Activated CD4-positive, alpha-beta memory T cell treated with anti-CD3 and anti-CD28 coated beads for 36 hours (primary cell): ENCODE measurements at regions not wholly inside any gene's neighbourhood (a gene's known extent, or its start where the extent isn't known, plus 50 kb on each side); places are given as distances from the start of the nearest gene placed in this dataset.

Source experiments
- CTCF ChIA-PET: fragments of 350-600 bp; sonication (Branson Sonifier 250); formaldehyde crosslinking; loops from one replicate; lab custom pipeline; 2021; ENCODE audit warnings: antibody characterized with exemption, inconsistent platforms; lab: Charles Lee
- POLR2A ChIA-PET: fragments of 350-600 bp; sonication (Branson Sonifier 250); formaldehyde crosslinking; loops from one replicate; lab custom pipeline; 2021; ENCODE audit warnings: antibody characterized with exemption; lab: Charles Lee
- DNase-seq: peaks from one replicate; pipeline ENCODE4 v3.0.0-alpha.2; 2020
- H3K27ac Mint-ChIP-seq: one replicate; pipeline ENCODE4 v1.8.0; 2021; ENCODE audit warnings: mixed read lengths
- H3K27me3 Mint-ChIP-seq: one replicate; pipeline ENCODE4 v1.8.0; 2021; ENCODE audit warnings: mixed read lengths
- H3K36me3 Mint-ChIP-seq: one replicate; pipeline ENCODE4 v1.8.0; 2021; ENCODE audit warnings: mixed read lengths
- H3K4me1 Mint-ChIP-seq: one replicate; pipeline ENCODE4 v1.8.0; 2021; ENCODE audit warnings: low read depth, mixed read lengths
- H3K4me3 Mint-ChIP-seq: one replicate; pipeline ENCODE4 v1.8.0; 2021; ENCODE audit warnings: mild to moderate bottlenecking, mixed read lengths
- H3K9me3 Mint-ChIP-seq: one replicate; pipeline ENCODE4 v1.8.0; 2021; ENCODE audit warnings: mixed read lengths
- intact Hi-C: fragments of 100-400 bp; cut with micrococcal nuclease; formaldehyde crosslinking; loops from one replicate; pipeline ENCODE4 v1.15.1; 2023

DNA sequence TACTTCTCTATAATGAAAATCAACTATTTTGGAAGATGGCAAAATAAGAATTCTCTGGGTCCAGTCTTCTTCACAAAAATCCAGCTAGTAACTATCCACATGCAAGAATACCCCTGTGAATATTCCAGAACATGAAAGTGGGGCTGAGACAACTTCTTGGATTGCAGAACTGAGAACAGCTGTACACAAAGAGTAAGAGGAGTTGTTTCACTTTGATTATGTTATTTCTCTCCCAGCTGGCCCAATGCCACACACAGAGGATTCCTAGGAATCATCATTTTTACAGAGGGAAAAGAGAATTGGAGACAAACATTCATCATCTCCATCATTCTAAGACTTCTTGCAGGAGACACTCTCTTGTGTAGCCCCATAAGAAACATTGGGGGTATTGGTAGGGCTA lies 782.2 kb upstream of the LCORL start:
- H3K27me3 Mint-ChIP-seq, result no peaks in the 10 kb centered on the region
- H3K4me3 Mint-ChIP-seq, result no peak overlapping the region
- H3K27ac Mint-ChIP-seq, result no peak overlapping the region
- intact Hi-C loops, result no loop called here
- POLR2A ChIA-PET, result no interaction called here
- no peaks in the 10 kb centered on the region for H3K36me3 Mint-ChIP-seq
- CTCF ChIA-PET, result no interaction called here
- peaks cover 11% of the 10 kb centered on the region for H3K9me3 Mint-ChIP-seq
- no peak for DNase-seq
- no peaks in the 10 kb centered on the region for H3K4me1 Mint-ChIP-seq

DNA sequence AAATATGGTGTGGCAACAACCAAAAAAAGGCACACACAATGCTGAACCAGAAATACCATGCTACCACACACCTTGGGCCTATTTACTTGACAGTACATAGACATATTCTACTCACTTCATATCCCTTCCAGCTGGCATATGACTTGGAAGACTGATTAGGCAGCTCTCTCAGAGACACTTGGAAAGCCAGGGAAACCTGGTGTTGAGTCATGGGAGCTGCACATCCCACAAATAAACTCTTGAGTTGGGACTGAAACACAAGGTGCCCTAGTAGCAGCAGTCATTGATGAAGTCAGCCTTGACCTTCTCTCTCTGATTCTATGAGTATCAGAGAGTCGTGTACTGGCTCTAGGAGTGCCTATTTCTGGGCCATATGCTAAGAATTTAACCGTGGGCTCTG lies 776.6 kb upstream of the LCORL start:
- Mint-ChIP-seq H3K36me3 (no peaks in the 10 kb centered on the region), H3K4me1 (no peaks in the 10 kb centered on the region), H3K4me3 (no peak overlapping the region), H3K27ac (no peak overlapping the region), H3K27me3 (no peaks in the 10 kb centered on the region), H3K9me3 (peaks cover 3% of the 10 kb centered on the region)
- no peak for DNase-seq
- intact Hi-C loops, result no loop called here
- ChIA-PET POLR2A (no interaction called here), CTCF (no interaction called here)

DNA sequence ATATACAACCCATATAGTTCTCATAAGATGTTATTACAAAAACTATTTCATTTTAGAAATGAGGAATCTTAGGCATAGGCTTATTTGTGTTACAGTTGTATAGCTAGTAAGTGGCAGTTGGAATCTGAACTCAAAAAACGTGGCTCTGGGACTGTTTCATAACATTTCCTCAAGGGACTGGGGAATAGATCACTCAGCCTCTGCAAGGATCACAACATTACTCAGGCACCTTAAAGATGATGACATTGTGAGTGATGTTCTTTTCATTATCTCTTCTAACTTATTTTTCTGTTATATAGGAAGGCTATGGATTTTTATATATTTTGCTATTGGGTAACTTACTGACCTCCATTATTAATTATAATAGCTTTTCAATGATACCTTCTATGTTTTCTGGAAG lies 774.2 kb upstream of the LCORL start:
- H3K4me3 Mint-ChIP-seq, result no peak overlapping the region
- DNase-seq, result no peak
- no peak overlapping the region for H3K27ac Mint-ChIP-seq
- ChIA-PET POLR2A (no interaction called here), CTCF (no interaction called here)
- intact Hi-C loops, result no loop called here
- H3K27me3 Mint-ChIP-seq, result no peaks in the 10 kb centered on the region
- H3K9me3 Mint-ChIP-seq, result no peaks in the 10 kb centered on the region
- no peaks in the 10 kb centered on the region for H3K36me3 Mint-ChIP-seq
- no peaks in the 10 kb centered on the region for H3K4me1 Mint-ChIP-seq

DNA sequence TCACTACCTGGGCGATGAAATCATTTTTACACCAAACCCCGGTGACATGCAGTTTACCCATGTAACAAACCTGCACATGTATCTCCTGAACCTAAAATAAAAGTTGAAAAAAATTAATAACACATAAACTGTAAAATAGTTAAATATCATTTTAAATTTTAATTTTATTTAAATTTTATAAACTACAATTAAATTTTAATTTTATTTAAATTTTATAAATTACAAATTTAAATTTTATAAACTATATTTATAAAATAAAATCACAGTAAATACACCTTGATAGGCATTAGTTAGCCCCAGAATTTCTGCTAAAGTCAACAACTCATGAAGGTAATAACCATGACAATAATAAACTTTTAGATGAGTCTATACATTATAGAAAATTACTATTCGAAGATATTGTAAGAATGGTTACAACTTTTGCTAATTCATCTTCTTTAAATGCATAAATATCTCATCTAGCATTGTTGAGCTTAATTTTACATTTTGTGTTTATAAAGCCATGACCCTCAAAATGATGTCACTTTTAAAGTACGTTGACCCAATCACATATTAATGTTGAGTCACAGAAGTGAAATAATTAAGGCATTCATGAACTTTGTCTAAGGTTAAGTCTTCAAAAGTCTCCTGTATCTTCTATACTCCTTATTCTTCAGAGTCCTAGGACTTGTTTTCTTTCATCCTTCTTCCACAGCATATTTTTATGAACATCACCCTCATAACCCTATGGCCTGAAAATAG lies 755.8 kb upstream of the LCORL start:
- POLR2A ChIA-PET, result no interaction called here
- H3K9me3 Mint-ChIP-seq, result peaks cover 3% of the 10 kb centered on the region
- H3K4me3 Mint-ChIP-seq, result no peak overlapping the region
- no peaks in the 10 kb centered on the region for H3K36me3 Mint-ChIP-seq
- DNase-seq, result no peak
- H3K27ac Mint-ChIP-seq, result no peak overlapping the region
- no peaks in the 10 kb centered on the region for H3K27me3 Mint-ChIP-seq
- CTCF ChIA-PET, result no interaction called here
- intact Hi-C loops, result no loop called here
- no peaks in the 10 kb centered on the region for H3K4me1 Mint-ChIP-seq

DNA sequence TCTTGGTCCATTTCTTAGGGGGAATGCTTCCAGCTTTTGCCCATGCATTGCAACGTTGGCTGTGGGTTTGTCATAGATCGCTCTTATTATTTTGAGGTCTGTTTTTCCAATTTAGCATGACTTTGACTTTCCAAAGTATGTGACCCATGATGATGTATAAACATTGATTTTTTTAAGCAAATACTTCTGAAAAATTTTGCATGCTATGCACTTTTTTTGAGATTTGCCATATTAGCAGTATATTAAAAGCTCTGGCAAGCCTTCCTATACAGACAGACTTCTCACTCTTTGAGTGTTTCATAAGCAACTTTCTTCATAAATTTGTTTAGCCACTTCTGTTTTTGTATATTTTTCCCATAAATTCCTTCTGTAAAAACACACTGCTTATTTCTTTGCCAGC lies 746.4 kb upstream of the LCORL start:
- H3K4me3 Mint-ChIP-seq, result no peak overlapping the region
- no peak for DNase-seq
- no peaks in the 10 kb centered on the region for H3K27me3 Mint-ChIP-seq
- ChIA-PET CTCF (no interaction called here), POLR2A (no interaction called here)
- no peaks in the 10 kb centered on the region for H3K4me1 Mint-ChIP-seq
- intact Hi-C loops, result no loop called here
- no peaks in the 10 kb centered on the region for H3K36me3 Mint-ChIP-seq
- H3K27ac Mint-ChIP-seq, result no peak overlapping the region
- peaks cover 15% of the 10 kb centered on the region for H3K9me3 Mint-ChIP-seq

DNA sequence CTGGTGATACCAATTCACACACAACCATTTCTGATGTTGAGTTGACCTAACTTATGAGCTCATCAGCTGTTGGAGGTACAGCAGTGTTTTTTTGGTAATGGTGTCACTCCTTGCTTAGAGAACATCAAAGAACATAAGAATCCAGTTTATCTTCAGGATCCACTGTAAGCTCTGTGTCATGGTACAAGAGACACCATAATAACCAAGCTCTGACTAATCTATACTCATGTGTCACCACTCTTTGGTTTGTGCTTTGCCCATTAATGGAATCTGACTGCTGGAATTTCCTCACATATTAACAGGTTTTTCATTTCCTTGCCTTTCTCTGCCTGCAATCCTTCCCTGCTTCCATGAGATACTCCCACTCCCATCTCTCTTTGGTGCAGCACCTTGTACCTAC lies 735.1 kb upstream of the LCORL start:
- Mint-ChIP-seq H3K36me3 (no peaks in the 10 kb centered on the region), H3K27ac (no peak overlapping the region), H3K4me3 (no peak overlapping the region), H3K9me3 (peaks cover 4% of the 10 kb centered on the region), H3K4me1 (no peaks in the 10 kb centered on the region), H3K27me3 (no peaks in the 10 kb centered on the region)
- CTCF ChIA-PET, result no interaction called here
- intact Hi-C loops, result no loop called here
- DNase-seq, result no peak
- POLR2A ChIA-PET, result no interaction called here

DNA sequence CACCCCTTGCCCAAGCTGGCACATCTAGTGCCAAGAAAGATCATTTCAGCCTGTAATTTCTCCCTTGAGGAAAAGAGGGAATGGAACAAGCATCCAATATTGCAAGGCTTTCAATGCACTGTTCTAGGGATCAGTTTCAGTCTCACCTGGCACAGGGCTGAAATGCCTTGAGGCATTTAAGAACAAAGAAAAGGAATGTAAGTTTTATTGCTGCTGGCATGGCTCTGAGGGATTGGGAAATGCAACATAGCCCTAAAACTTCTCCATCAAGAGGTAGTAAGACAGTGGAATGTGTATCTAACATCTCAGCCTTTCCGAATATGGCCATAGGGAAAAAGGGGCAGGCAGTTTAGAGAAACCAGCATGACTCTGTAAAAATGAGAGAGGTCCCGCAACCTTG lies 732.6 kb upstream of the LCORL start:
- no peak overlapping the region for H3K4me3 Mint-ChIP-seq
- no peak overlapping the region for H3K27ac Mint-ChIP-seq
- ChIA-PET CTCF (no interaction called here), POLR2A (no interaction called here)
- no peaks in the 10 kb centered on the region for H3K4me1 Mint-ChIP-seq
- peaks cover 4% of the 10 kb centered on the region for H3K9me3 Mint-ChIP-seq
- no peak for DNase-seq
- H3K27me3 Mint-ChIP-seq, result no peaks in the 10 kb centered on the region
- H3K36me3 Mint-ChIP-seq, result no peaks in the 10 kb centered on the region
- intact Hi-C loops, result no loop called here

DNA sequence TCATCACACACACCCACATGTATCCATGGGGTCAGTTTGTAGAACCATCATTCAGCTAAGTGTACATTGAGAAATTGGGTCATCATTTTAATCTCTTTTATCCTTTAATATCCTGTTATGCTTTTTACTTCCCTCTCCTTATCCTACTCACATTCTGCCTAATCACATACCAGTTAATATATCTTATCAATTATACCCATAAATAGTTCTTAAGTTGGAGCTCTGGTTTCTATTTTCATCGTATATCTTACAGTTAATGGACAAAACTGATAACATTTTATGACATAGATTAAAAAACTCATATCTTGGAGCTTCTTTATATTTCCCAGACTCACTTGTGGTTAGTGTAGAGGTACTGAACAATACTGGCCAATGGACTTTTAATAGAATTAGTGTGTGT lies 729.5 kb upstream of the LCORL start:
- no peak overlapping the region for H3K4me3 Mint-ChIP-seq
- POLR2A ChIA-PET, result no interaction called here
- intact Hi-C loops, result no loop called here
- no peaks in the 10 kb centered on the region for H3K27me3 Mint-ChIP-seq
- CTCF ChIA-PET, result no interaction called here
- no peaks in the 10 kb centered on the region for H3K36me3 Mint-ChIP-seq
- no peaks in the 10 kb centered on the region for H3K4me1 Mint-ChIP-seq
- DNase-seq, result no peak
- H3K9me3 Mint-ChIP-seq, result no peaks in the 10 kb centered on the region
- H3K27ac Mint-ChIP-seq, result no peak overlapping the region

DNA sequence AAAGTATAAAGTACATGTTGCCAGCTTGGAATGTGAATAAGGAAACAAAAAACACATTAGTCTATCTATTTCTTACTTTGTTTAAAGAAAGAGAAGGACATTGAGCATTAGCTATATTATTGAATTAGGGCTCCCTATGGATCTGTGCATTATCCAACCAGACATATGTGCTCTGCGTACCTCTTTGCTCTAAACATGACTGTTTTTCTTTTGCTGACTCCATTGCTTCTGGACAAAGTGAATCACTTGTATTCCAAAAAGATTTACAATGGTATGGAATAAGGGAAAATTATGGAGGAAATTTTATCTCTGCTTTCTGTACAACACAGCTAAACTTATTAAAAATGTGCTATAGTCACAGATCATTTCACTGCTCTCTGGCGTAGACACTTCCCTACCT lies 727.8 kb upstream of the LCORL start:
- ChIA-PET POLR2A (no interaction called here), CTCF (no interaction called here)
- Mint-ChIP-seq H3K27ac (no peak overlapping the region), H3K4me3 (no peak overlapping the region), H3K9me3 (no peaks in the 10 kb centered on the region), H3K36me3 (no peaks in the 10 kb centered on the region), H3K4me1 (no peaks in the 10 kb centered on the region), H3K27me3 (no peaks in the 10 kb centered on the region)
- intact Hi-C loops, result no loop called here
- DNase-seq, result no peak

DNA sequence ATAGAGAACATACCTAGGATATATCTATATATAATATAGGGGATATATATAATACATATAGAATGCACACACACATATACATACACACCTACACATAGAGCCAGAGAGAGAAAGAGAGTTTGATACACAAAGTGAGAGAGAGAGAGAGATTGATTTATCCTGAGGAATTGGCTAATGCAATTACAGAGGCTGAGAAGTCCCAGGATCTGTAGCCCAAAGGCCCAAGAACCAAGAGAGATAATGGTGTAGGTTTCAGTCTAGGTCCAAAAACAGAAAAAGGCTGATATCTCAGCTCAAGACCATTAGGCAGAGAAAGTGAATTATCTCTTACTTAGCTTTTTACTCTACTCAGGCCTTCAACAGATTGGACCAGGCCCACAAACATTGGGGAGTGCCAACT lies 715.0 kb upstream of the LCORL start:
- CTCF ChIA-PET, result interaction anchor here (0.6 kb wide), 1 partner anchor 185 kb away, joined by 6 read pairs; no protein-coding TSS in a partner anchor
- Mint-ChIP-seq H3K36me3 (no peaks in the 10 kb centered on the region), H3K9me3 (no peaks in the 10 kb centered on the region), H3K4me1 (no peaks in the 10 kb centered on the region), H3K27me3 (no peaks in the 10 kb centered on the region), H3K27ac (no peak overlapping the region), H3K4me3 (no peak overlapping the region)
- no peak for DNase-seq
- POLR2A ChIA-PET, result no interaction called here
- intact Hi-C loops, result no loop called here

DNA sequence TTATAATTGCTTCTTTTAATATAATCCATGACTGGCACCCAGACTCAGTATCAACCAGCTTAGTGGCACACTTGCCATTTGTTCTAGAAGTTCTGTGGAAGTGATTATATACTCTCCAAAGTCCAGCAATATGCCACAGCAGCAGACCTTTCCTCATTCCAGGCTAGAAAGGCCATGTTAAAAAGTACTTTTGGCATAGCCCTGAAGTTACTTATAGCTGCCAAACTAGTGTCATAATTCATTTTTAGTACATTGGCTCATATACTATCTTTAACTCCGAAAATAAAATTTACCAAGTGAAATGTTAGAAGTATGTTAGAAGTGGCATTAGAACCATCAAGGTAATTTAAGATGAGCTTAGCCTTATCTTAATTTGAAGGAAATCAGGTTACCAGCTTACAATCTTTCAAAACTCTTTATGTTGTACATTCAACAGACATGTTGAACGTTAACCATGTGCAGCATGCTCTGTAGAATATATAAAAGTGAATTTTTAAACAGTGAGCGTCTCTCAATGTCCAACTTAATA lies 714.2 kb upstream of the LCORL start:
- no peaks in the 10 kb centered on the region for H3K9me3 Mint-ChIP-seq
- no peaks in the 10 kb centered on the region for H3K36me3 Mint-ChIP-seq
- no peak overlapping the region for H3K4me3 Mint-ChIP-seq
- no peak for DNase-seq
- H3K27ac Mint-ChIP-seq, result no peak overlapping the region
- H3K4me1 Mint-ChIP-seq, result no peaks in the 10 kb centered on the region
- POLR2A ChIA-PET, result no interaction called here
- intact Hi-C loops, result no loop called here
- CTCF ChIA-PET, result no interaction called here
- no peaks in the 10 kb centered on the region for H3K27me3 Mint-ChIP-seq

DNA sequence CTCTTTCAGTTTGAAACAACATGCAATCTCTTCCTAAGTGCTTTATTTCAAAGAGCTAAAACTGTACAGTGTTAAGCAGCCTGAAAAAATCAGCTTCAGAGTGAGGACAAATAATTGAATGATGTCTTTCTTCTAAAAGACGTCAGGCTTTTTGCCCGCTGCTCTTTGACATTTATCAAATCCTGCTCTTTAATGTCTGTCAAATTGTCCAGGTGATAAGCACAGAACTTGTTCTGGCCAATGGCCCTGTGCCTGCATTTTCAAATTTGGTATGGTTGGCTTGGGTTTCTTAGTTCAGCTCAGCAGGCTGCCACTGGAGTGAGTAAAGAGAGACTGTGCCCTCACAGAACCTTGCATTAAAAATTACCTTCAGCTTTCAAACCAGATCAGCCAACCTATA lies 712.9 kb upstream of the LCORL start:
- no peaks in the 10 kb centered on the region for H3K4me1 Mint-ChIP-seq

DNA sequence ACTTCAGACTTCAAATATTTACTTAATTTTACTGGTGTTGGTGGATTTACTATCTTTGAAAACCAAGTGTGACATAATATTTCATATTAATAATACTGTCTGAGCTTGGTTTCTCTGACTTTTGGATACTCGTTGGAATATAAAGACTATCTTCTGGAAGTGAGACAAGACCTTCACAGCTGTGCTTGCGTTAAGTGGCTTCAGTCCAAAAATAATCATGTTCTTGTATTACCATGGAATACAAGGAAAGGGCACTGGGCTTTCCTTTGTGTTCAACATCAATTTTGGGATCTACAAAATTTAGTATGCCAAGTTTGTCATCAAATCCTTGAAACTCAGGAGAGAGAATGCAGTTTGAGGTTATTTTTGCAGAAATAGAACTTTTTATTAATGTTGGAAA lies 712.4 kb upstream of the LCORL start:
- Mint-ChIP-seq H3K27ac (no peak overlapping the region), H3K4me1 (no peaks in the 10 kb centered on the region), H3K36me3 (no peaks in the 10 kb centered on the region), H3K27me3 (no peaks in the 10 kb centered on the region), H3K9me3 (peaks cover 2% of the 10 kb centered on the region), H3K4me3 (no peak overlapping the region)
- ChIA-PET CTCF (no interaction called here), POLR2A (no interaction called here)
- DNase-seq, result no peak
- intact Hi-C loops, result no loop called here

More for the DNA sequence above, 712.9 kb upstream of the LCORL start:
- Mint-ChIP-seq H3K36me3 (no peaks in the 10 kb centered on the region), H3K27ac (no peak overlapping the region), H3K9me3 (peaks cover 2% of the 10 kb centered on the region), H3K4me3 (no peak overlapping the region), H3K27me3 (no peaks in the 10 kb centered on the region)
- ChIA-PET CTCF (no interaction called here), POLR2A (no interaction called here)
- DNase-seq, result no peak
- intact Hi-C loops, result no loop called here
